Astrocyte (in vitro differentiated cells and primary cell): ENCODE measurements at regions not wholly inside any gene's neighbourhood (a gene's known extent, or its start where the extent isn't known, plus 50 kb on each side); places are given as distances from the start of the nearest gene placed in this dataset.

ENCODE experiments used
- DNase-seq: peaks from one replicate; pipeline ENCODE4 v3.0.0-alpha.2; 2010; ENCODE audit warnings: low read depth
- FAIRE-seq: peaks from 2 replicates; lab custom pipeline; 2011; peaks lifted over from hg19 to GRCh38; lab: Jason Lieb, UNC
- H2AFZ ChIP-seq: 2 replicates; pipeline ENCODE4 v1.6.0; 2012; ENCODE audit warnings: low read depth, low read length, inconsistent platforms
- H3K27ac ChIP-seq: 2 replicates; pipeline ENCODE4 v1.5.1; 2011; ENCODE audit warnings: low read depth, low read length, inconsistent platforms
- H3K27me3 ChIP-seq: 2 replicates; pipeline ENCODE4 v1.6.0; 2011; ENCODE audit warnings: low read length, inconsistent platforms; ENCODE audit not compliant: insufficient read depth
- H3K36me3 ChIP-seq: 2 replicates; pipeline ENCODE4 v1.5.1; 2011; ENCODE audit warnings: low read length, inconsistent platforms; ENCODE audit not compliant: insufficient read depth
- H3K4me1 ChIP-seq: 2 replicates; pipeline ENCODE4 v1.5.1; 2011; ENCODE audit warnings: low read length, inconsistent platforms; ENCODE audit not compliant: insufficient read depth
- H3K4me2 ChIP-seq: 2 replicates; pipeline ENCODE4 v1.6.0; 2012; ENCODE audit warnings: low read length, inconsistent platforms
- H3K4me3 ChIP-seq: 2 replicates; pipeline ENCODE4 v1.5.1; 2011; ENCODE audit warnings: low read depth, mild to moderate bottlenecking, low read length, inconsistent platforms; ENCODE audit not compliant: insufficient read depth
- H3K79me2 ChIP-seq: 2 replicates; pipeline ENCODE4 v1.6.0; 2012; ENCODE audit warnings: mild to moderate bottlenecking, low read length, inconsistent platforms; ENCODE audit not compliant: insufficient read depth
- H3K9ac ChIP-seq: 2 replicates; pipeline ENCODE4 v1.6.0; 2012; ENCODE audit warnings: mild to moderate bottlenecking, low read length, inconsistent platforms
- H3K9me3 ChIP-seq: 2 replicates; pipeline ENCODE4 v1.5.1; 2012; ENCODE audit warnings: low read depth, mild to moderate bottlenecking, low read length, inconsistent platforms; ENCODE audit not compliant: insufficient read depth
- H4K20me1 ChIP-seq: 2 replicates; pipeline ENCODE4 v1.6.0; 2012; ENCODE audit warnings: low read length, inconsistent platforms; ENCODE audit not compliant: insufficient read depth
- H3K27ac Mint-ChIP-seq: one replicate; pipeline ENCODE4 v1.8.0; 2021; ENCODE audit warnings: mild to moderate bottlenecking, mixed read lengths; ENCODE audit not compliant: unreplicated experiment
- H3K27me3 Mint-ChIP-seq: one replicate; pipeline ENCODE4 v1.8.0; 2021; ENCODE audit warnings: low read depth, mixed read lengths; ENCODE audit not compliant: unreplicated experiment
- H3K36me3 Mint-ChIP-seq: one replicate; pipeline ENCODE4 v1.8.0; 2021; ENCODE audit warnings: low read depth, mixed read lengths; ENCODE audit not compliant: unreplicated experiment
- H3K4me1 Mint-ChIP-seq: one replicate; pipeline ENCODE4 v1.8.0; 2021; ENCODE audit warnings: low read depth, mixed read lengths; ENCODE audit not compliant: unreplicated experiment
- H3K4me3 Mint-ChIP-seq: one replicate; pipeline ENCODE4 v1.8.0; 2021; ENCODE audit warnings: mild to moderate bottlenecking, moderate library complexity, mixed read lengths; ENCODE audit not compliant: unreplicated experiment
- H3K9me3 Mint-ChIP-seq: one replicate; pipeline ENCODE4 v1.8.0; 2021; ENCODE audit warnings: mild to moderate bottlenecking, mixed read lengths; ENCODE audit not compliant: unreplicated experiment
- CTCF ChIP-seq: IDR thresholded peaks from 2 replicates; pipeline ENCODE4 v1.5.1; 2011; ENCODE audit warnings: low read depth, mild to moderate bottlenecking, inconsistent platforms, low read length, moderate library complexity; ENCODE audit not compliant: insufficient read depth
- EZH2 ChIP-seq: IDR thresholded peaks from 2 replicates; pipeline ENCODE4 v1.6.1; 2012; ENCODE audit warnings: mild to moderate bottlenecking, low read length, inconsistent platforms; ENCODE audit not compliant: insufficient read depth

- no peaks in the 10 kb centered on the region for H3K36me3 ChIP-seq
- no peaks in the 10 kb centered on the region for H4K20me1 ChIP-seq
- H2AFZ ChIP-seq = no peak overlapping the region
- H3K27ac Mint-ChIP-seq = no peak overlapping the region
- no peak overlapping the region for H3K4me2 ChIP-seq
- TF ChIP-seq CTCF (no peak), EZH2 (no peak)
- H3K9ac ChIP-seq = no peak overlapping the region
- peaks cover 15% of the 10 kb centered on the region for H3K27me3 Mint-ChIP-seq
- DNase-seq = no peak
- no peaks in the 10 kb centered on the region for H3K9me3 ChIP-seq
- peaks cover 22% of the 10 kb centered on the region for H3K9me3 Mint-ChIP-seq
- H3K4me3 Mint-ChIP-seq = no peak overlapping the region
- H3K4me3 ChIP-seq = no peak overlapping the region
- H3K4me1 ChIP-seq = no peaks in the 10 kb centered on the region
- H3K27ac ChIP-seq = no peak overlapping the region
- no peaks in the 10 kb centered on the region for H3K79me2 ChIP-seq
- no peaks in the 10 kb centered on the region for H3K27me3 ChIP-seq
- H3K4me1 Mint-ChIP-seq = no peaks in the 10 kb centered on the region
- no peaks in the 10 kb centered on the region for H3K36me3 Mint-ChIP-seq
- FAIRE-seq = no peak
Observed at GRCh38 chr2:71907503-71907902, 240.2 kb downstream of the CYP26B1 start.

- FAIRE-seq (no peak), DNase-seq (no peak)
Observed at GRCh38 chr2:71906357-71906973, 241.2 kb downstream of the CYP26B1 start.

More at GRCh38 chr2:71906357-71906973, 241.2 kb downstream of the CYP26B1 start:
- H3K79me2 ChIP-seq = no peaks in the 10 kb centered on the region
- no peak overlapping the region for H3K27ac Mint-ChIP-seq
- no peak overlapping the region for H3K4me2 ChIP-seq
- H4K20me1 ChIP-seq = no peaks in the 10 kb centered on the region
- H3K36me3 ChIP-seq = no peaks in the 10 kb centered on the region
- no peak overlapping the region for H3K9ac ChIP-seq
- TF ChIP-seq CTCF = no peak
- no peak for TF ChIP-seq EZH2
- H3K27me3 ChIP-seq = no peaks in the 10 kb centered on the region
- H3K27ac ChIP-seq = no peak overlapping the region
- no peak overlapping the region for H3K4me3 ChIP-seq
- H3K9me3 Mint-ChIP-seq = peaks cover 19% of the 10 kb centered on the region
- peaks cover 15% of the 10 kb centered on the region for H3K27me3 Mint-ChIP-seq
- H3K9me3 ChIP-seq = peaks cover under 1% of the 10 kb centered on the region
- H3K4me1 ChIP-seq = no peaks in the 10 kb centered on the region
- no peaks in the 10 kb centered on the region for H3K4me1 Mint-ChIP-seq
- no peak overlapping the region for H3K4me3 Mint-ChIP-seq
- no peak overlapping the region for H2AFZ ChIP-seq
- no peaks in the 10 kb centered on the region for H3K36me3 Mint-ChIP-seq
